GM12878 (cell line): ENCODE measurements at regions not wholly inside any gene's neighbourhood (a gene's known extent, or its start where the extent isn't known, plus 50 kb on each side); places are given as distances from the start of the nearest gene placed in this dataset.

Experiments used
- ATAC-seq: fragments of 200-7000 bp; cut with Tn5 transposase; 3 replicates; pipeline ENCODE4 v1.9.1; 2020; ENCODE audit warnings: mild to moderate bottlenecking, moderate library complexity
- BruUV-seq: library from RNA; stranded (reverse); fragments of 400-500 nt; replicated peaks from 2 replicates; lab custom pipeline; 2021; lab: Mats Ljungman, UMichigan
- CTCF ChIA-PET: fragments of 300-600 bp; sonication (Branson Sonifier 250); formaldehyde crosslinking; extraction: SDS; loops from one replicate; lab custom pipeline; 2021; ENCODE audit warnings: inconsistent platforms; lab: Yijun Ruan, JAX
- POLR2A ChIA-PET: fragments of 350-600 bp; formaldehyde crosslinking; extraction: SDS; loops from one replicate; lab custom pipeline; 2021; ENCODE audit warnings: inconsistent platforms; lab: Charles Lee
- RAD21 ChIA-PET: fragments of 300-600 bp; sonication (Branson Sonifier 250); formaldehyde crosslinking; loops from one replicate; lab custom pipeline; 2023; ENCODE audit warnings: antibody characterized with exemption; ENCODE audit not compliant: unreplicated experiment; lab: Charles Lee
- SMC1A ChIA-PET: fragments of 300-600 bp; sonication (Branson Sonifier 250); formaldehyde crosslinking; loops from one replicate; lab custom pipeline; 2023; ENCODE audit not compliant: unreplicated experiment, uncharacterized antibody; lab: Charles Lee
- DNase-seq: peaks from one replicate; pipeline ENCODE4 v3.0.0-alpha.2; 2011; ENCODE audit warnings: low read depth, low spot score
- FAIRE-seq: peaks from 3 replicates; lab custom pipeline; 2011; peaks lifted over from hg19 to GRCh38; lab: Jason Lieb, UNC
- H2AFZ ChIP-seq: 2 replicates; pipeline ENCODE4 v1.6.0; 2011; ENCODE audit warnings: low read depth, low read length, control low read depth; ENCODE audit not compliant: control insufficient read depth
- H3K27ac ChIP-seq: 2 replicates; pipeline ENCODE4 v1.5.1; 2011; ENCODE audit warnings: control low read depth; ENCODE audit not compliant: control insufficient read depth, insufficient read depth
- H3K27me3 ChIP-seq, 2 experiments: replicated peaks in 1 of 2; 2 replicates each; pipeline versions ENCODE4 v1.6.0 to v1.6.1; 2011; ENCODE audit warnings: low read length in 1 of 2; ENCODE audit not compliant: control insufficient read depth in 2 of 2, insufficient read depth in 2 of 2
- H3K36me3 ChIP-seq, 2 experiments: 2 replicates each; pipeline ENCODE4 v1.5.1; 2011; ENCODE audit warnings: low read length in 1 of 2; ENCODE audit not compliant: control insufficient read depth in 2 of 2, insufficient read depth in 2 of 2
- H3K4me1 ChIP-seq: 2 replicates; pipeline ENCODE4 v1.6.1; 2011; ENCODE audit warnings: mild to moderate bottlenecking, low read length, moderate library complexity, mixed read lengths; ENCODE audit not compliant: control insufficient read depth, insufficient read depth
- H3K4me2 ChIP-seq: 2 replicates; pipeline ENCODE4 v1.6.0; 2011; ENCODE audit warnings: control low read depth; ENCODE audit not compliant: control insufficient read depth, insufficient read depth
- H3K4me3 ChIP-seq: fragments of 200-600 bp; sonication (generic); 2 replicates; pipeline ENCODE4 v1.5.1; 2016
- H3K79me2 ChIP-seq: 2 replicates; pipeline ENCODE4 v1.6.0; 2011; ENCODE audit warnings: low read length; ENCODE audit not compliant: control insufficient read depth, insufficient read depth
- H3K9ac ChIP-seq: 2 replicates; pipeline ENCODE4 v1.8.0; 2011; ENCODE audit warnings: low read length, control low read depth, mixed read lengths; ENCODE audit not compliant: control insufficient read depth, insufficient read depth
- H3K9me3 ChIP-seq: replicated peaks from 3 replicates; pipeline ENCODE4 v1.5.1; 2011; ENCODE audit warnings: mild to moderate bottlenecking, low read length; ENCODE audit not compliant: control insufficient read depth, insufficient read depth
- H4K20me1 ChIP-seq: 2 replicates; pipeline ENCODE4 v1.6.0; 2011; ENCODE audit not compliant: control insufficient read depth, insufficient read depth
- BCL11A ChIP-seq: IDR thresholded peaks from 2 replicates; pipeline ENCODE4 v1.6.1; 2011; ENCODE audit warnings: low read depth, low read length
- CEBPB ChIP-seq, 2 experiments: fragments of 150-350 bp in 1 of 2; IDR thresholded peaks; 2 replicates each; pipeline ENCODE4 v1.6.1; 2012 to 2014; ENCODE audit warnings: low read depth in 2 of 2, low read length in 2 of 2, borderline replicate concordance in 1 of 2, inconsistent platforms in 1 of 2
- CHD1 ChIP-seq: IDR thresholded peaks from 2 replicates; pipeline ENCODE4 v1.6.1; 2012; ENCODE audit warnings: low read depth, low read length, improper control_type of control experiment
- ETV6 ChIP-seq, 2 experiments: fragments of 450-650 bp in 1 of 2; IDR thresholded peaks in 1 of 2; conservative IDR thresholded peaks in 1 of 2; 2 replicates each; pipeline ENCODE4 v1.6.1; 2014; ENCODE audit warnings: antibody characterized with exemption in 1 of 2, borderline replicate concordance in 1 of 2, low read depth in 1 of 2, mild to moderate bottlenecking in 1 of 2, moderate library complexity in 1 of 2
- FOXM1 ChIP-seq: IDR thresholded peaks from 2 replicates; pipeline ENCODE4 v1.6.1; 2012; ENCODE audit warnings: low read depth, mild to moderate bottlenecking, inconsistent platforms, low read length, moderate library complexity
- HCFC1 ChIP-seq: fragments of 150-350 bp; IDR thresholded peaks from 2 replicates; pipeline ENCODE4 v1.6.1; 2014; ENCODE audit warnings: low read length
- IRF5 ChIP-seq: fragments of 450-650 bp; IDR thresholded peaks from 2 replicates; pipeline ENCODE4 v1.6.1; 2017; ENCODE audit warnings: borderline replicate concordance
- KAT2A ChIP-seq: conservative IDR thresholded peaks from 2 replicates; pipeline ENCODE4 v1.6.1; 2011; ENCODE audit warnings: low read depth, low read length; ENCODE audit not compliant: control insufficient read depth
- NKRF ChIP-seq: fragments of 450-650 bp; conservative IDR thresholded peaks from 2 replicates; pipeline ENCODE4 v1.6.1; 2017; ENCODE audit warnings: mild to moderate bottlenecking, moderate library complexity
- TAF1 ChIP-seq: IDR thresholded peaks from 2 replicates; pipeline ENCODE4 v1.6.1; 2011; ENCODE audit warnings: mild to moderate bottlenecking, low read depth, low read length, borderline replicate concordance
- TBL1XR1 ChIP-seq: IDR thresholded peaks from 2 replicates; pipeline ENCODE4 v1.6.1; 2012; ENCODE audit warnings: low read depth, low read length, improper control_type of control experiment
- TCF3 ChIP-seq: IDR thresholded peaks from 2 replicates; pipeline ENCODE4 v1.6.1; 2012; ENCODE audit warnings: low read depth, mild to moderate bottlenecking, low read length, borderline replicate concordance; ENCODE audit not compliant: insufficient read depth
- ZNF24 ChIP-seq: fragments of 450-650 bp; IDR thresholded peaks from 2 replicates; pipeline ENCODE4 v1.6.1; 2017; ENCODE audit warnings: antibody characterized with exemption, mild to moderate bottlenecking
- WGBS: methylation state at CpG from one replicate; pipeline ENCODE4 v1.1.6; 2016; ENCODE audit warnings: low lambda C conversion rate; ENCODE audit not compliant: insufficient replicate concordance, insufficient coverage; ENCODE audit errors: missing lambda C conversion rate; 5-methylcytosine and 5-hydroxymethylcytosine counted together
- in situ Hi-C: fragments of 300-500 bp; cut with MboI; formaldehyde crosslinking; loops from 9 replicates; pipeline ENCODE4 v1.14.3; 2018; ENCODE audit warnings: mixed read lengths
- intact Hi-C: fragments of 100-400 bp; cut with micrococcal nuclease; formaldehyde crosslinking; loops from one replicate; pipeline ENCODE4 v1.14.2; 2022; ENCODE audit not compliant: unreplicated experiment

GRCh38 chr3:6273878-6274277 is 587.0 kb upstream of the GRM7 start:
- Histone ChIP-seq H3K9ac (no peak overlapping the region), H3K4me1 (no peaks in the 10 kb centered on the region), H3K27ac (no peak overlapping the region), H4K20me1 (no peaks in the 10 kb centered on the region), H3K9me3 (no peaks in the 10 kb centered on the region; the same call in 1 of the 3 replicates), H3K4me2 (no peak overlapping the region), H2AFZ (no peak overlapping the region), H3K79me2 (no peaks in the 10 kb centered on the region), H3K27me3 (no peaks in the 10 kb centered on the region), H3K36me3 (no peaks in the 10 kb centered on the region), H3K4me3 (no peak overlapping the region)
- WGBS: 32% methylated on average over 3 of the region's 3 CpGs
- in situ Hi-C loops: no loop called here
- CTCF ChIA-PET: interaction anchor here (1.4 kb wide), 1 partner anchor 16 kb away, joined by 3 read pairs; no protein-coding TSS in a partner anchor
- SMC1A ChIA-PET: interaction anchor here (0.8 to 1.4 kb wide), 5 partner anchors 9 to 174 kb away, joined by 3 to 6 read pairs (median 3); no protein-coding TSS in a partner anchor
- POLR2A ChIA-PET: no interaction called here
- RAD21 ChIA-PET: no interaction called here
- BruUV-seq: no TSS peak
- FAIRE-seq (no peak), ATAC-seq (peak; percentile 51), DNase-seq (no peak)
- no peak for TF ChIP-seq FOXM1
- TF ChIP-seq ZNF24: peak; percentile 79
- intact Hi-C loops: no loop called here

- BruUV-seq: no TSS peak
- H3K36me3 ChIP-seq: no peaks in the 10 kb centered on the region; a peak in 1 of 4 replicates
- H3K4me2 ChIP-seq: no peak overlapping the region
- H4K20me1 ChIP-seq: no peaks in the 10 kb centered on the region
- H2AFZ ChIP-seq: no peak overlapping the region
- H3K27ac ChIP-seq: no peak overlapping the region
- FAIRE-seq: no peak
- POLR2A ChIA-PET: interaction anchor here (0.6 kb wide), 1 partner anchor 241 kb away, joined by 4 read pairs; no protein-coding TSS in a partner anchor
- intact Hi-C loops (no loop called here), in situ Hi-C loops (no loop called here)
- H3K4me3 ChIP-seq: no peak overlapping the region
- SMC1A ChIA-PET: interaction anchor here (0.7 to 2.2 kb wide), 3 partner anchors 8 to 60 kb away, joined by 3 to 6 read pairs (median 3); no protein-coding TSS in a partner anchor
- H3K4me1 ChIP-seq: no peaks in the 10 kb centered on the region
- H3K9ac ChIP-seq: no peak overlapping the region
- ATAC-seq: peak; percentile 86
- H3K27me3 ChIP-seq: no peaks in the 10 kb centered on the region
- CTCF ChIA-PET: interaction anchor here (0.7 to 0.9 kb wide), 2 partner anchors 32 to 1100 kb away, joined by 3 read pairs; no protein-coding TSS in a partner anchor
- RAD21 ChIA-PET: interaction anchor here (1.1 kb wide), 1 partner anchor 24 kb away, joined by 4 read pairs; no protein-coding TSS in a partner anchor
- no peak for DNase-seq
- no peaks in the 10 kb centered on the region for H3K79me2 ChIP-seq
- H3K9me3 ChIP-seq: no peaks in the 10 kb centered on the region; the same call in 2 of the 3 replicates
- TF ChIP-seq NKRF: no peak
- no peak for TF ChIP-seq CHD1
- no peak for TF ChIP-seq BCL11A
- TF ChIP-seq KAT2A: no peak
- TF ChIP-seq TAF1: no peak
- TF ChIP-seq ETV6 (conservative IDR thresholded peaks at IDR 0.05 in 1 of 2, IDR thresholded peaks at IDR 0.05 in 1 of 2; ENCODE audit: borderline replicate concordance in 1 of 2, low read depth in 1 of 2): no peak
- TF ChIP-seq TBL1XR1: no peak
- no peak for TF ChIP-seq CEBPB (IDR thresholded peaks at IDR 0.05; ENCODE audit: borderline replicate concordance in 1 of 2, low read depth in 2 of 2, low read length in 2 of 2)
- no peak for TF ChIP-seq HCFC1
- no peak for TF ChIP-seq IRF5
- no peak for TF ChIP-seq TCF3
Observed at GRCh38 chr3:6281662-6282061, 579.3 kb upstream of the GRM7 start.
